ENCODE measurements at regions not wholly inside any gene's neighbourhood (a gene's known extent, or its start where the extent isn't known, plus 50 kb on each side); places are given as distances from the start of the nearest gene placed in this dataset.
"Not testable (repeated sequence)": the region's sequence is repeated elsewhere in the genome, so short reads cannot be mapped to it uniquely, and the experiment has no call there.

DNA sequence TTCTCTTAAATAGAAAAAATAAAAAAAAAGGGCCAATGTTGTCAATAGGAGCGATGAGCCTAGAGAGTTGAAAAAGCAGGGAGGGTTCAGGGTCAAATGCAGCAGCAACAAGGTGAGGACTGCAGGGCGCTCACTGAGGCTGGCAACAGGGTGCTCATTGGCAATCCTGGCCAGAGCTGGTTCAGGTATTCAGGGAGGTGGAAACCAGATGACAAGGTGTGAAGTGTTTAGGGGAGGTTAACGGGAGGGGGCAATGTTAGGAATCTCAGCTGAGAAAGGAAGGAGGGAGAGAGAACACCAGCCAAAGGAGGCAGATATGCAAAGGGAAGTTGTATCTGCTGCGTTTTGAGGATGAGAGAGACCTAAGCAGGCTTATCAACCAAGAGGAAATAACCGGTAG, 129.8 kb upstream of the DAB1 start:
- DNase-seq (no peak), ATAC-seq (no peak)

DNA sequence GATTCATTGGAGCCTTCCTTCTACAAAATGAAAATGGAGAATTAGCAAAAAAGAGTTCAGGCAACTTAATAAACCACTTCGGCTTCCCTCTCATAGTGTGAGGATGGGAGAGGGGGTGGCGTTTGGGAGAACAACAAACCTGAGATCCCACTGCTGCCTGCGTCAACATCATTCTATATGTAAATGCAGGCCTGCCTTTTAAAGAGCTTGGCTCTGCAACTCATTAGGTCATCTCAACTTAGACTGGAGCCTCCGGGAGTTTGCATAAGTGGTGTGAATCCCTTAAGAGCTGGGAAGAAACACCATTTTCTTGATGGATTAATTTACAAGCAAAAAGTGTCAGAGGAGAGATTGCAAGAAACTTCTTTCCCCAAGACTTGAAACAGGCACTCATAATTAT, 127.6 kb upstream of the DAB1 start:
- no peak for ATAC-seq
- DNase-seq, result no peak

DNA sequence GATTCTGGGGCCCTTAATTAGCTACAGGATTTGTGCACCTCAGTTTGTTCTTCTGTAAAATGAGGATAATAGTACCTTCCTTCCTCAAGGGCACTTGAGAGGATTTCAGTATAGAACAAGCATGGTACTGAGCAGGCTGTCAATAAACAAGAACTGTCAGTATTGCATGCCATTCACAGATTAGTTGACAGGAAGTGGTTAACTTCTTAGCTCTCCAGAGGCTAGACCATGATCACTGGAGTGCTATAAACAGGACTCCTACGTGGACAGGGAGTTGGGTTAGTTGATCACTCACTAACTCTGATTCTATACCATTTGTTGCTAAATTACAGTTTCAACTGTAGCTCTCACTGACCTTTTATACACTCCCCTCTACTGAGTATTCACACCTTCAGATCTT, 126.2 kb upstream of the DAB1 start:
- no peak for ATAC-seq

DNA sequence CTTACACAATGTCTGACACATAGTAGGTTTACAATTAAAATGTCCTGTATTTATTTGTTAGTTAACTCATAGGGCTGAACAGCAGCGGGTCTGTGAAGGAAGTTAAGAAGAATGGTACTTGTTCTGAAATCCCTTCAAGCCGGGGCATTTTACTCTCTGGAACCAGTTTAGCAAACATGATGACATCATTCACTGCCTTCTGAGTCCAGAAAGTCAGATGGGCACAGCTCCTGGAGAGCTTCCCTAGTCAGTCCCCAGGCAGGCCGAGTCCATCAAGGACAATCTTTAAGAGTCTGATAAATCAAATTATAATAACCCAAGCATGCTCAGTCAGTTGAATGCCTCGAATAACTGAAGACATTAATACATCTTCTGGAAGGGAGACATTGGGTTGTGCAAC, 125.4 kb upstream of the DAB1 start:
- ATAC-seq, result no peak
- DNase-seq, result no peak

More for the DNA sequence above, 126.2 kb upstream of the DAB1 start:
- DNase-seq, result no peak

DNA sequence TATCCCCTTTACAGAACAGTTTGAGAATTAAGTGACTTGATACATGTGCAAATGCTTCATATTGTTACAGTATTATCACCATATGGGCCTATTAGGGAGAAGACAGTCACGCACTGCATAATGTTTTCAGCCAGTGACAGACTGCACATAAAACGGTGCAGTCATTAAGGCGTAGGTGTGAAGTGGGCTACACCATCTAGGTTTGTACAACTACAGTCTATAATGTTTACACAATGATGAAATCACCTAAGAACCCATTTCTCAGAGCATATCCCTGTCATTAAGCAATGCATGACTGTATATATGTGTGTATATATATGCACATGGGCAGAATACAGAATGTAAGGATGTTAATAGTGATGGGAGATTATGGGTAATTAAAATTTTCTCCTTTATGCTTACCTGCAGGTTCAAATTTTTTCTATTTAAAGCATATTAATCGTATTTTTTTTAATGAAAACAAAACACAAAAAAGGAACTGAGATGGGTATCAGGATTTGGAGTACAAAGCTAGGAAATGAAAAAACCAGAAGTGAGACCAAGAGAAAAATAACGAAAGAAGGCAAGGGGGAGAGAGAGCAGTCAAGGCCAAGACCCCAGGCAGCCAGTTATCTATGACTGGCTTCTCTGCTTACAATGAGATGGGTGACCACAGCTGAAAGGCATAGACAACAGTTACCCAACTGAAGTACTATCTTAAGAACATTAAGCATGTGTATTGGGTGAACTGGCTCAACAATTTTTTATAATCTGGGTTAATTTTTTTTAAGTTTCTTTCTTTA, 122.9 kb upstream of the DAB1 start:
- no peak for ATAC-seq
- no peak for DNase-seq

DNA sequence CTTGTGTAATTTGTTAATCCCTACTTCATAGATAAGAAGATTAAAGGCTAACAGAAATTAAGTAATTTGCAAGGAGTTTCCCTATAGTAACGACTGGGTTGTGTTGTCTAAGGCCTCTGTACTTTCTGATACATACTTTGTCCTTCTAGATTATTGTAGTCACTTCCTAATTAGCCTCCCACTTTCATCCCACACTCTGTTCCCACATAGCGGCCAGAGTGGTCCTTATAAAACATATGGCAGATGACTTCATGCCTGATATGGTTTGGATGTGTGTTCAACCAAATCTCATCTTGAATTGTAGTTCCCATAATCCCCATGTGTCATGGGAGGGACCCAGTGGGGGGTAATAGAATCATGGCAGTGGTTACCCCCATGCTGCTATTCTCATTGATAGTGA, 120.5 kb upstream of the DAB1 start:
- DNase-seq, result no peak
- ATAC-seq, result no peak

DNA sequence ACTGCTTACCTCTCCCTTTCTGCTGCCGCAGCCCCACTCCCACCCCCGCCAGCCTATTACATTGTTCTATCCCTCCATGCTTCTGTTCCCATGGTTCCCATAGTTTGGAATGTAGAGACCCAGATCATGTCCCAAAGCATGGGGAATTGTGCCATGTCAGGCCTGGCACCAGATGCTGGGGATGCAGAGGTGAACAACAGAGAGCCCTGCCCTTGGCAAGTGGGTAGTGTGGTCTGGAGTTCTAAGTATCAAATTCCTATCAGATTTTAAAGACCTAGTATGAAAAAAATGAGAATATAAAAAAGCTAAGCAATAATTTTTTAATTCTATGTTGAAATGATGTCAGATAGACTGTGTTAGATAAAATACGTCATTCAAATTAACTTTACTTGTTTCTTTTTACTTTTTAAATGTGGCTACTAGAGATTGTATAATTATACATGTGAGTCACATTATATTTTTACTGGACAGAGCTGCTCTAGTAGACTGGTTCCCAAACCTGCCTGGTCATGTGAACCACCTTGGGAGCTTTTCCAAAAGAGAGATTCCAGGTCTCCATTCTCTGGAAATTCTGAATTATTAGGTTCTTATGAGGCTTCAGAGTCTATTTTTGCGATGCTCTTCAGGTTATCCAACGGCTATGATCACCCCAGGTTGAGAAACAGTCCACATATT, 113.0 kb upstream of the DAB1 start:
- ATAC-seq (no peak), DNase-seq (no peak)

DNA sequence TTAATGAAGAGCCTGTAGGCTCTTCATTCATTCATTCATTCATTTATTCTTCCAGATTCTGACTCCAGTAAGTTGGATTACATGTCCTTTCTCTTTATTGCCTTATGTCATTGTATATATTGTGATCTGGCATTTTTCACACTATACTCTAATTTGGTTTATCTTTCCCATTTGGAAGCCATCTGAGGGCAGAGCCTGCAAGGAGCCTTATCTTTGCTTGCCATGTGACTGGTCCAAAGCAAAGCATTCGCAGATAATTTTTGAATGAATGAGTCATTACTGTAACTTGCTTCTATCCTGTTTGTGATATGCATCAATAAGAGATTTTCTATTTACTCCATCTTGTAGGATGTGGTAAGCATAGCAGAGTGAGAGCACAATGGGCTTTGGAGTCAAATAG, 108.4 kb upstream of the DAB1 start:
- ATAC-seq, result no peak
- no peak for DNase-seq

DNA sequence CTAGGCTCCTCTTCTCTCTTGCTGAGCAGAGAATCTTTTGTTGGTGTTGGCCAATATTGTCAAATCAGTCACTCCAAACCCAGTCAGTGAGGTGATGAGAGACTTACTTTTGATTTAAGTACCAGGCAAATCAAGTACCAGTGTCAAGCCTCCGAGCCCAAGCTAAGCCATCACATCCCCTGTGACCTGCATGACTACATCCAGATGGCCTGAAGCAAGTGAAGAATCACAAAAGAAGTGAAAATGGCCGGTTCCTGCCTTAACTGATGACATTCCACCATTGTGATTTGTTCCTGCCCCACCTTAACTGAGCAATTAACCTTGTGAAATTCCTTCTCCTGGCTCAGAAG, 107.0 kb upstream of the DAB1 start:
- not testable (repeated sequence) for DNase-seq

DNA sequence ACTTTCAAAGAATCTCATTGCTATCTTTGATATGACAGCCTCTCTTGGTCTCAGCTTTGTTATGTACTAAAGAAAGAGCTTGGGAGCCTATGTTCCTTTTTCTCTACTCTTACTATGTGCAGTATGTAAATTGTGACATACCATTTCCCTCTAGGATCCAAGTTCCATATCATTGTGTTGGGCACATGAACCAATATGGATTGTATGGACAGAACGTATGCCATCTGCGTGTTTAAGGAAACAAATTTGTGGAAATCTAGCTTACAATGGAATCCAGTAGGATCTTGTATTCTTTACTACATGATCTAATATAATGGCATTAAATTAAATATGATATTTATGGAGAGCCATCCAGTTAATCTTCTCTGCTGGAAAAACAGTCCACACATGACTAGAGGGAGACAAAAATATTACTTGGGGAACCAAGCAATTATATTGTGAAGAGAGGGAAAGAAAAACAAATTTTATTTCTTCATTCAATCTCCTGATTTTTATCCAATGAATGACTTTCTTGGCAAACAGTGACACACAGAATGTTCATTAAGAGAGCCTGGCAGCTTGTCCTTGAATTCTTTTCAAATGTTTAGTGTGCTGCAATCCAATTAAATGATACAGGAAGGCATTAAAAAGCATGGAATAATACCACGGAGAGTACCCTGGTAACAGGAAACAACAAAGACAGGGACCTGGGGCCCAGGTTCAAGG, 106.5 kb upstream of the DAB1 start:
- ATAC-seq, result no peak

More for the DNA sequence above, 107.0 kb upstream of the DAB1 start:
- not testable (repeated sequence) for ATAC-seq

DNA sequence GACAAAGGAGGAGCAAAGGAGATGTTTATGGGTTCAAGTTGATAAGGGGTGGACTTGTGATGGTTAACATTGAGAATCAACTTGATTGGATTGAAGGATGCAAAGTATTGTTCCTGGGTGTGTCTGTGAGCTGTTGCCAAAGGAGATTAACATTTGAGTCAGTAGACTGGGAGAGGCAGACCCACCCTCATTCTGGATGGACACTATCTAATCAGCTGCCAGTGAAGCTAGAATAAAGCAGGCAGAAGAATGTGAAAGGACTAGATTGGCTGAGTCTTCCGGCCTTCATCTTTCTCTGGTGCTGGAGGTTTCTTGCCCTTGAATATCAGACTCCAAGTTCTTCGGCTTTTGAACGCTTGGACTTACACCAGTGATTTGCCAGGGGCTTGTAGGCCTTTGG, 98.7 kb upstream of the DAB1 start:
- DNase-seq (no peak), ATAC-seq (no peak)

More for the DNA sequence above, 106.5 kb upstream of the DAB1 start:
- DNase-seq, result no peak

DNA sequence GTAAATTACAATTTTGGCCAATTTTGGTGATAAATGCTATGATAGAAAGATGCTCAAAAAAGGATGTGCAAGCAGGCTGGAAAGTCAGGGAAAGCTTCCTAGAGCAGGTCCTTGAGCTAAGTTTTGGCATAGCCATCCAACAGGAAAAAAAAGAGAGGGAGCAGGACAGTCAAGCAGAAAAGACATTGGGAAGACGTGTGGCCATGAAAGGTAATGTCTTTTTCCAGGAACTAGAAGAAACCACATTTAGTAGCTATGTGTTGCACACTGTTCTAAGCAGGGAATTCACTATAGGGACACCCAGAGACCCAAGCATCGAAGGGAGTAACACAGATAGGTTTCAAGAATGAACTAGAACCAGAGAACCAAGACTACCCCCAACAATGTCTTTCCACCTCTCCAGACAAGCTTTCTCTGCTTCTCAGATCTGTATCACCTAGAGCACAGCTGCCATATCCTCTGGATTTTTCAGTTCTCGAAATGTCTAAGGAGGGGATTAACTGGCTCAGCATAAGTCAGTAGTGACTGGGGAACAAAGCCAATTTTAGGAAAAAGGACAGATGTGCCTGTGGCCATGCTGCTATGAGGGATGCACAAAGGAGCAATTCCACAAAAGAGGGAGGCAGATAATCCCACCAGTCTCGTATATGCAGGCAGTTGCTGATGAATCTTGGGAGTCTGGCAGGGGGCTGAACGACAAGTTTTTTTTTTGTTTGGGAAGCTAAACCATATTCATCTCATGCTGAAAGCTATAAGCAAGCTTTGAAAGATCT, 97.1 kb upstream of the DAB1 start:
- ATAC-seq, result no peak
- DNase-seq, result no peak

DNA sequence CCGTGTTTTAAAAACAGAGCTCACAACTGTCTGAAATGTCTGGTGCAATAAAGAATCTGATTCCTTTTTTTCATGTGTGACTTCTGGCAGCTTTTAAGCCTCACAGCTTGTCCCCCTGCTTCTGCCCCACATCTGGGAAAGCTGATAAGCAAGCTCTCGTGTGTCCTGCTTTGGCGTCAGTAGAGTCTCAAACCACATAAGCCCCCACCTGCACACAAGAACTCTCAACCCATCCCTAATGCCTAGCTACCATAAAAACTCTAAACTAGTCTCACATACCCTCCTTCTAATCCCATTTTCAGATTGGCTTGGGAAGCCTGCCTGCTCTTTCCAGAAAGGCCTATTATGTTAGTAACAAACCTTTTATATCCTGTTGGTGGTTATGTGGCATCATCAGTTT, 94.6 kb upstream of the DAB1 start:
- ATAC-seq (no peak), DNase-seq (no peak)

DNA sequence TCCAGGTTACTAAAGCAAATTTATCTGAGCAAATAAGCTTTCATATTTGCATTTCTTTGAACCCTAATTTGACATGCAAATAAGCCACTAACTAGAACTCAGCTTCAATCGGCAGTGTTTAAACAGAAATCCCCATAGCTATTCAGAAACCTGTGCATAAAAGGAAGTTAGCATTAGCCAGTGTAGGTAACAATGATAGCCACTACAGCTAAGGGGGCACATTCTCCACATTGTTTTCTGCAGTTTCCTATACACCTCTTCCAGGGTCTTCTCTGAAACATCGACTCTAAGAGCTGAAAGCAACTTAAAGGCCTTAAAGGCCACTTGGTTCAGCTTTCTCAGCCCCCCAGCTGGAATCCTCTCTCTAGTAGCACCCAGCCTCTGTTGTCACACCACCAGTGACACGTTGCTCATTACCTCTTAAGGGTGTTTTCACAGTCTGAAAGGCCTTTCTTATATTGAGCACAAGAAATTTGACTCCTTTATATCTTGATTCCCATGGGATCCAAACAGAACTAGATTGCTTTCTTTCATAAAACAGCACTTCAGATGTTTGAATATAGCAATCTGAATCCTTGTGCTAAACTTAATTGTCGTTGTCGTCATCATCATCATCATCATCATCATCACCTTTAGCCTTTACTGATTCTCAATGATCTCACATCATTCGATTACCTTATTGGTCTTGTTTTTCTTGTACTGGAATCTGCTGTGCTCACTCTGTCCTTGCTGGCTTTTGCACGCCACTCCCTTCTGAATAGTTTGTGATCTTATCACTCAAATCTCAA, 93.9 kb upstream of the DAB1 start:
- DNase-seq (no peak), ATAC-seq (no peak)

DNA sequence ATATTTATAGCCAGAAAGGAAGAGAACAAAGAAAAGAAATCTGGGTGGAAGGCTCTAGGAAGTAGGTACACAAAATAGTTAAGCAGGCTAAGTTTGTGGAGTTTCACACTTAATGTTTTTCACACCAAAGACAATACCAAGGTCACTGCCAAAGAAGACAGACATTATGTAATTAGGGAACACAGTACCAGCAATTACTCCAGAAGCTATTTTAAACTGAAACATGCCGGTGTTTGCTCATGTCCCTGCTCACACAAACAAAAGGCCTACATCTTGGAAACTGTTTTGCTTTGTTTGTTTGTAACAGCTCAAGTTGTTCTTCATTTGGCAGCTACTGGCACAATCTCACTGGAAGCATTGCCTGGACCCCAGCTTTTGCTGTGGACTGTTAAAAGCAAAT, 88.5 kb upstream of the DAB1 start:
- no peak for ATAC-seq
- DNase-seq, result no peak

DNA sequence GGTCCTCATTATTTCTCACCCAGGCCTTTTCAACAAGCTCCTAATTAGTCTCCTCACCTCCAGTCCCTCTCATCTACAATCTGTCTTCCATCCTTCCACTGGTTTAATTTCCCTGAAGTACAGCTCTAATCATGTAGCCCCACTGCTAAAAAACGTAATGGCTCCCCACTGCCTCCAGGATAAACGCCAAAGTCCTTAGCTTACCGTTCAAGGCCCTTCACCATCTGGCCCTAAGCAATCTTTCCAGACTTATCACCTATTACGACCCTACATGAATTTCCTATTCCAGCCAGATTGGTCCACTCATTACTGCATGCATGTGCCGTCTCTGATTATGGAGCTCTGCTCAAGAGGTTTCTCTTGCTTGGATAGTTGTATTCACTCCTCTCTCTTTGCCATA, 83.1 kb upstream of the DAB1 start:
- no peak for ATAC-seq

DNA sequence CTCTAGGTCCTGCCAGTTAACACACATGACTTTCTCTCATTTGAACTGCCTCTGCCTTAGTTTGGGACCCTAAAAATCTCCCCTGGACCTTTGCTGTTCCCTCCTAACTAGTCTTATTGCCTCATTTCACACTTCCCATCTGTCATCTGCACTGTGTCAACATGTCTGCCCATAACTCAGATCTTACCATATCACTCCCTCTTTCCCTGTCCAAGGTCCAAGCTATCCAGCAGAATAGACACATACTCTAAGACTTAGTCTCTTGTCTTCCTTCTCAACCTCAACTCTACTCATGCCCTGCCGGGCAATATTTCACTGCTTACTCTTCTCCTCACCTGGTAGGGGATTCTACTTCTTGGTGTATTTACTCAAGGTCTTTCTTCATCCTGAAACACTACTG, 79.5 kb upstream of the DAB1 start:
- ATAC-seq (no peak), DNase-seq (no peak)

More for the DNA sequence above, 83.1 kb upstream of the DAB1 start:
- no peak for DNase-seq

DNA sequence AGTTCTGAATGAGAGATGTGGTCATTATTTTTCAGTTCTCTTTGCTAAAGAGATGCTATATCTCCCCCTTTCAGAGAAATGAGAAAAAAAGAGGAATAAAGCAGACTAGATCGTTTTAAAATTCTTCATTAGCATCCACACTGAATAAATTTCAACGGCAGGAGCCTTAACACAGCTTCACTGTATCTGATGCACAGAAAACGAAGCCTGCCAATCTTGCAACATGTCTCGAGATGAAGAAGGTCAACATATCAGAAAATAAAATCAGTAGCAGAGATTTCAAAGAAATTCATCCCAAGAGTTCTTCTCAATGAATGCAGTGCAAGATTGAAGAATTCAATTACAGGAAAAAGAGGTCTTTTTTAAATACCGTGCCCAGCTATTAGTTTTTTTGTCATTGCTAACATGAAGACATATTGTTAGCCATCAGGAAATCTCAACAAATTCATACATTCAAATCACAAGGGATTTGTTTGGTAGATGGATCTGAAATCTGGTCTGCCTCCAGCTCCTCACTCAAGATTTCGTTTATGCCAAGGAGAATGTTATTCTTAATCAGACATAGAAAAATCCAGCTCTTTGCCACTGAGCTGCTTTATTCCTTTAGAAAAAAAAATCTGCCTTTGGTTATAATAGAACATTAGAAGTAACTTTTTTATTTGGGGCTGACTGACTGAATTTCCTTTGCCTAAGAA, 76.4 kb upstream of the DAB1 start:
- ATAC-seq (no peak), DNase-seq (no peak)

DNA sequence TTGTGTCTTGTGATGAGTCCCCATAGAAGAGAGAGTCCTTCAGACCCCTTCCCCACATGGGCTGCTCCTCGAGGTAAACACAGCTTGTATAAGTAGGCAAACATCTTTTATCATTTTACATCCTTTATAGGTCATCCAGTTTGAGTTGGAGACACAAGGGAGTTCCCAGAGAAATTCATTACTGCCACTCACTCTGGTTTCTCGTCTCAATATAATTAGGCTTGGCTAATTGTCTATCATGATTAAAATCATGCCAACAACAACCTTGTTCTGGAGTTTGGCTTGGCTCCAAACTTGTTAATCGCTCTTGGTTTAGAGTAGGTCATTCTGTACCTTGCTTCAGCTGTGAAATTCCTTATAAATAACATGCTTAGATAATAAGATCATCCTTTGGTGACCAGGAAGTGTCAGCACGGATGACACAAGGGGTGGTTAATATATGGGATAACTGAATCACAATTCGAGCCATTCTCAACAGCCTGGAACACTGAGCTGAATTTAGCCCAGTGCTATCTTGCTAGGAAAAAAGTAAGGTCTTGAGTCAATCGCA, 70.7 kb upstream of the DAB1 start:
- ATAC-seq, result no peak
- no peak for DNase-seq

DNA sequence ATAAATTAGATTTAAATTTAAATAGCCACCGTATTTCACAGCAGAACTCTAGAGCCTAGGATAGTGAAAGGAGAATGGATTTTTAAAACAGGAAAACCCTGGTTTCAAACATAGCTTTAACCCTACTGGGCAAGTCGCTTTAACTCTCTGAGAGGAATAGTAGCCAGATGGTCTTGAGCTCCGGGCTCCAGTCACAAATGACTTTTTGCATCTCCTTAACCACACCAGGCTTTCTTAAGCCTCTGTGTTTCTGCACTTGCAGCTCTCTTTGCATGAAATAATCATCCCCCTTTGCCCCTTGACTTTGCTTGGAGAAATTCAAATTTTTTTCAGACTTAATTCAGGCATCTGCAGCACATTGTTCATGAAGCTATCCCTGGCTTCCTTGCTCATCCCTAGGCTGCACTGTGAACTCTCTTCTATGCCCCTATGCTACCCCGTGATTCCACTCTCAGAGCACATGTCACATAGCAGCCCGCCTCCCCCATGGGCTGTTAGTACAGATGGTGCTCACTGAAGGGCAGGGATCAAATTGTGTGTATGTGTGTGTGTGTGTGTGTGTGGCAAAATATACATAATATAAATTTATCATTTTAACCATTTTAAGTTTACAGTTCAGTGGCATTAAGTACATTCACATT, 68.8 kb upstream of the DAB1 start:
- ATAC-seq (no peak), DNase-seq (no peak)
